Ishikawa (cell line): ENCODE measurements at regions not wholly inside any gene's neighbourhood (a gene's known extent, or its start where the extent isn't known, plus 50 kb on each side); places are given as distances from the start of the nearest gene placed in this dataset.

Experiments
- EGR1 ChIP-seq: IDR thresholded peaks from 2 replicates; pipeline ENCODE4 v1.6.1; 2012
- EP300 ChIP-seq: IDR thresholded peaks from 2 replicates; pipeline ENCODE4 v1.6.1; 2012; ENCODE audit warnings: borderline replicate concordance
- RAD21 ChIP-seq: IDR thresholded peaks from 2 replicates; pipeline ENCODE4 v1.6.1; 2012; ENCODE audit warnings: low read depth
- TAF1 ChIP-seq: IDR thresholded peaks from 2 replicates; pipeline ENCODE4 v1.6.1; 2012; ENCODE audit warnings: low read depth, mild to moderate bottlenecking
- TEAD4 ChIP-seq: IDR thresholded peaks from 2 replicates; pipeline ENCODE4 v1.6.1; 2012
- TF ChIP-seq, protein P1 (sequence below): IDR thresholded peaks from 2 replicates; pipeline ENCODE4 v1.6.1; 2012
- TF ChIP-seq, protein P2 (sequence below): IDR thresholded peaks from 2 replicates; pipeline ENCODE4 v1.6.1; 2012; ENCODE audit warnings: low read depth, mild to moderate bottlenecking
- TF ChIP-seq, protein P3 (sequence below): IDR thresholded peaks from 2 replicates; pipeline ENCODE4 v1.6.1; 2012

DNA sequence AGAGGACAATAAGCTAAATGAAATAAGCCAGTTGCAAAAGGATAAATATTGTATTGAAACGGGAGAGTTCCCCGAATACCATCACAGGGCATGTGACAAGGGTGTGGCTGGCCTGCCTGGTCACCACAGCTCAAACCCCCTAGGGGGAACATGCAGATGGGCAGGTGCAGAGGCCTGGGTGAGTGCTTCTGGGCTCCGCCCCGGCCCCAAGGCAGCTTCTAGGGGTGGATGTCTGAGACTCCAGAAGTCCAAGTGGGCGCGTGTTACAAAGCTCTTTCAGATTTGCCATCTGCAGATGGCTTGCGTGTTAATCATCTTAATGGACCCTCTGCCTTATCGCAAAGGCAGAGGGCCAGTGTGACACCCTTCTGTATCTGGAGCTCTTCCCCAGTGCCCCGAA lies 559.2 kb upstream of the IMPG1 start:
- TF ChIP-seq, protein P1, sequence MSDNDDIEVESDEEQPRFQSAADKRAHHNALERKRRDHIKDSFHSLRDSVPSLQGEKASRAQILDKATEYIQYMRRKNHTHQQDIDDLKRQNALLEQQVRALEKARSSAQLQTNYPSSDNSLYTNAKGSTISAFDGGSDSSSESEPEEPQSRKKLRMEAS, result no peak
- no peak for TF ChIP-seq RAD21
- TF ChIP-seq, protein P2, sequence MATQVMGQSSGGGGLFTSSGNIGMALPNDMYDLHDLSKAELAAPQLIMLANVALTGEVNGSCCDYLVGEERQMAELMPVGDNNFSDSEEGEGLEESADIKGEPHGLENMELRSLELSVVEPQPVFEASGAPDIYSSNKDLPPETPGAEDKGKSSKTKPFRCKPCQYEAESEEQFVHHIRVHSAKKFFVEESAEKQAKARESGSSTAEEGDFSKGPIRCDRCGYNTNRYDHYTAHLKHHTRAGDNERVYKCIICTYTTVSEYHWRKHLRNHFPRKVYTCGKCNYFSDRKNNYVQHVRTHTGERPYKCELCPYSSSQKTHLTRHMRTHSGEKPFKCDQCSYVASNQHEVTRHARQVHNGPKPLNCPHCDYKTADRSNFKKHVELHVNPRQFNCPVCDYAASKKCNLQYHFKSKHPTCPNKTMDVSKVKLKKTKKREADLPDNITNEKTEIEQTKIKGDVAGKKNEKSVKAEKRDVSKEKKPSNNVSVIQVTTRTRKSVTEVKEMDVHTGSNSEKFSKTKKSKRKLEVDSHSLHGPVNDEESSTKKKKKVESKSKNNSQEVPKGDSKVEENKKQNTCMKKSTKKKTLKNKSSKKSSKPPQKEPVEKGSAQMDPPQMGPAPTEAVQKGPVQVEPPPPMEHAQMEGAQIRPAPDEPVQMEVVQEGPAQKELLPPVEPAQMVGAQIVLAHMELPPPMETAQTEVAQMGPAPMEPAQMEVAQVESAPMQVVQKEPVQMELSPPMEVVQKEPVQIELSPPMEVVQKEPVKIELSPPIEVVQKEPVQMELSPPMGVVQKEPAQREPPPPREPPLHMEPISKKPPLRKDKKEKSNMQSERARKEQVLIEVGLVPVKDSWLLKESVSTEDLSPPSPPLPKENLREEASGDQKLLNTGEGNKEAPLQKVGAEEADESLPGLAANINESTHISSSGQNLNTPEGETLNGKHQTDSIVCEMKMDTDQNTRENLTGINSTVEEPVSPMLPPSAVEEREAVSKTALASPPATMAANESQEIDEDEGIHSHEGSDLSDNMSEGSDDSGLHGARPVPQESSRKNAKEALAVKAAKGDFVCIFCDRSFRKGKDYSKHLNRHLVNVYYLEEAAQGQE, result no peak
- TF ChIP-seq EP300, result no peak
- TF ChIP-seq, protein P3, sequence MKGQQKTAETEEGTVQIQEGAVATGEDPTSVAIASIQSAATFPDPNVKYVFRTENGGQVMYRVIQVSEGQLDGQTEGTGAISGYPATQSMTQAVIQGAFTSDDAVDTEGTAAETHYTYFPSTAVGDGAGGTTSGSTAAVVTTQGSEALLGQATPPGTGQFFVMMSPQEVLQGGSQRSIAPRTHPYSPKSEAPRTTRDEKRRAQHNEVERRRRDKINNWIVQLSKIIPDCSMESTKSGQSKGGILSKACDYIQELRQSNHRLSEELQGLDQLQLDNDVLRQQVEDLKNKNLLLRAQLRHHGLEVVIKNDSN, result no peak
- no peak for TF ChIP-seq TEAD4
- TF ChIP-seq EGR1, result no peak
- TF ChIP-seq TAF1, result no peak
